ENCODE measurements at regions not wholly inside any gene's neighbourhood (a gene's known extent, or its start where the extent isn't known, plus 50 kb on each side); places are given as distances from the start of the nearest gene placed in this dataset.

DNA sequence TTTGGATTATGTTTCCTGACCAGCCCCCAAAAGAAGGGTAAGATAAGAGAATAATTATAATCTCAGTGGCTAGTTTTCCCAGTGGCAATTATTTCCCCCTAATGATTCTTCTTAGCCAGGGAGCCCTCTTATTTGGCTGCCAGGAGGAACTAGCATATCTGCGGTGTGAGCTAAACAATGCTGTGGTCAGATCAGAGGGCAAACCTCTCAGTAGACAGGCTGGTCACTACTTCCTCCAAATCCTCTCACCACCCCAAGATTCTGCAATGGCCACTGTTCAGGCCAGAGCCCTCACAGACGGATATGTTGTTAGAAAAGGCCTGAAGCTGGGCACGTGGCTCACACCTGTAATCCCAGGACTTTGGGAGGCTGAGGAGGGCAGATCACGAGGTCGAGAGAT is 273.4 kb upstream of the SASH1 start:
- DNase-seq: no peak

DNA sequence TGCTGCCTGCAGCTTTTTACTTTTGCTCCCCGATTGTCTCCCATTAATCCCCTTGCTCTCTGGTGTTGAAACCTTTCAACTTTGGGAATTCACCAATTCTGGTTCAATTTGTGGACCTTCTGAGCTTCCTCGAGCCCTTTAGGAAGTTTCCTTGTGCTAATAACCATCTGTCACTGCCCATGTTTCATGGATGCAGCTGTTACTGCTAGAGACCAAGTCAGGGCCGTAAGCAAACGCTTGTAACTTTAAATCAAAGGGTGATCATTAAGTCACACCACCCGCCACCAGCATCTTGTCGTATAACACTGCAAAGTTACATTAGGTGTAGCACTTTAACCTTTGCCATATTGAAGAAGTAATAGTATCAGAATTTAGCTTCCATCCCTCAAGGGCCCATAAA is 268.3 kb upstream of the SASH1 start:
- no peak for DNase-seq

DNA sequence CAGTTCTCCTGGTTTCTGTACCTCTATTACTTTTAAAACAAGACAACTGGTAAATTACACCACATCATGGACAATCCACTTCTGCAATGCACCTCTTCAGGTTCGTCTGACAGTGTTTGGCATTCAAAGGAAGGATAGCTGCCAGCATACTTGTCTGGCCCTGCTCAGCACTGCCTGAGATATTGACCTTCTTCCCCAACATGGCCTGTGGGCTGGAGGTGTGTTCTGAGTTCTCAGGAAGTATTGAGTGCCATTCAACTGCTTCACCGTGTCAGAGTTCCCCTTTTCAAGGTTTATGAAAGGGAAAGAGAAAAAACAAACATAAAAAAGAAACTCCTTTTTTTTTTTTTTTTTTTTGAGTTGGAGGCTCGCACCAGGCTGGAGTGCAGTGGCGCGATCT is 267.9 kb upstream of the SASH1 start:
- DNase-seq: no peak

DNA sequence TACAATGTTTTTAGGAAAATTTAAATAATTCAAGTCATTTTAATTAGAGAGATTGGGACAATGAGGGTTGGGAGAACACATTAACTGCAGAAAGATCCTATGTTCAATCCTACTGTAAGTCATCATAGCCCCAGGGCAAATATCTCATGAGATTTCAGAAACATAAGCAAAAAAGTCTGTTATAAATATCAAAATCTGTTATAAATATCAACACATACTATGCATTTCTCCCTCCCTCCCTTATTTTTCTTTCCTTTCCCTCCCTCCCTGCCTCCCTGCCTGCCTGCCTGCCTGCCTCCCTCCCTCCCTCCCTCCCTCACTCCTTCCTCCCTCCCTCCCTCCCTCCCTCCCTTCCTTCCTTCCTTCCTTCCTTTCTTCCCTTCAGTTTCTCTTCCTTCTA is 267.3 kb upstream of the SASH1 start:
- DNase-seq: no peak

DNA sequence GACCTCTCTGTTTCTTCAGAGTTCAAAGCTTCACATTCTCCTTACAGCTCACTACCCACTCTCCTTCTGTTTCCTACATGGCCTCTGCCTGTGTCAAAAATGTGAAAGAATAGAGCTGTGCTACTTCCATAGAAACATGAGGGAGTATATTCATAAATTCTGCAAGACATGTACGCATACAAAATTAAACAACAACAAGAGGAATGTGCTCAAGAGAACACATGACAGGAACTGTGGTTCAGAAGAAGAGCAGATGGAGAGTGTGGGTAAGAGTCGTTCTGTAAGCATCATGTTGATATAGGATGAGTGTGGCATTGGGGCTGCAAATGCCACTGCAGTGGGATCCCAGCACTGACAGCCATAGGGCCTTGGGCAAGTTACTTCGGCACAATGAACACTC is 266.6 kb upstream of the SASH1 start:
- no peak for DNase-seq

DNA sequence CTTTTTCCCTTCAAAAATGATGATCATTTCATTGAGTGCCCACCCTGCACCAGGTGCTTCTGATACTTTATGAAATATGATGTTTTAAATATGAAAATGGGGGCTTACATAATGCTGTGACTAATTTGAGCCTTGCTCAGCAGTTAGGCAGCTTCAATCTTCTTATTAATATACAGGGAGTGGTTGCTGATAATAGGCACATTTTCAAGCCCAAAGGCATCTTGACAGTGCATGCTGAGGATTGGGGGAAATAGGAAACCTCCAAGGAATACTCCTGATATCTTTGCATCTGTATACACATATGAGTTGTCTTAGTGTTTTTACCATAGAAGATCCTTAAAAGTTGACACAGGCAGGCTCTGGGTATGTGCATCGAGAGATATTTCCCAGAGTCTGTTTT is 262.3 kb upstream of the SASH1 start:
- DNase-seq: no peak

DNA sequence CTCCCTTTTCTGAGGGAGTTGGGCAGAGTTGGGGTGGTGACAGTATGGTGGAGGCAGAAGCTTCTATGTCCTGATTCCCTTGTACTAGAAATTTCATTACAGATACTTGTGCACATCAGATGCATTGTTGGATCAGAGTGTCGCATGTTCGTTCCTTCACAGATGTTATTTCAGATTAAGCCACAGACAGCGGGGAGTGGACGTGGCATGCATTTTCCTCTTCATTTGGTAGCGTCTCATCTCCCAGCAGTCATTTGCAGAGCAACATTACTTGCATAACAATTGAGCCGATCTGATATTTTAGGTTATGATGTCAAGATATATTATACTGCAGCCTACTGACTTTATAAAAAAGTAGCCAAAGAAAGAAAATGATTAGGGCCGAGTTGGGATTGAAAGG is 261.6 kb upstream of the SASH1 start:
- DNase-seq: peak; percentile 35

DNA sequence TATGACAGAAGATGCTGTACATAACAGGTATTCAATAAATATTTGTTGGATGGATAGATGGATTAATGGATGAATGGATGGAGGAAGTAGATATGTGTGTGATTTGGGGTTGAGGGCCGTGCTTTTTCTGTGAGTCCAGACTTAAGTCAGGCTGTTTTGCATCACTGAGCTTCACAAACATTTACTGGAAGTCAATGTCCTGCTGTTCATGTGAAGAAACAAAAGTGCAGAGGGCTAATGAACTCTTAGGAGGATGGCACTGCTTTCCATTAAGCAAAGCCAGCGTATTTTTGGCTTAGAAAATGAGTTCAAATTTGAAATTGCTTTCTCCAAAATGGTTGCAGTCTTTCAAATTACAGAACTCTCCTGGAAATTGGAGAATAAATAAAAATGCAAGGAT is 260.6 kb upstream of the SASH1 start:
- no peak for DNase-seq

DNA sequence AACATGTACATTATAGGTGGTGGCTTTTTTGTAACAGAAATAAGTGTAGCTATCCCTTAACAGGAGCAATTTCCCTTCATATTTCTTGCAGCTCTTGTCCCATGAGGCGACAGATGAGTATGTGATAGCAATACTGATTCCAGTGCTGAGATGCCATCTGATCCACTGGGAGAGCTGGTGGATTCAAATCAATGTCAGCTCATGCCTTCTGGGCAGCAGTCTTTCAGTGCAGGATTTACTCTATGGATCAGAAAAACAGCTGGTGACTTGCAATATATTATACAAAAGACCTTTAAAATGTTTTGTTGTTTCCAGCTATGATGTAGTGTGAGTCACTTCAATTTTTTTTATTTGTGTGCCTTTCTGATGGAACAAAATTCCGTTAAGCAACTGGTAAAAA is 259.9 kb upstream of the SASH1 start:
- DNase-seq: peak; percentile 63

DNA sequence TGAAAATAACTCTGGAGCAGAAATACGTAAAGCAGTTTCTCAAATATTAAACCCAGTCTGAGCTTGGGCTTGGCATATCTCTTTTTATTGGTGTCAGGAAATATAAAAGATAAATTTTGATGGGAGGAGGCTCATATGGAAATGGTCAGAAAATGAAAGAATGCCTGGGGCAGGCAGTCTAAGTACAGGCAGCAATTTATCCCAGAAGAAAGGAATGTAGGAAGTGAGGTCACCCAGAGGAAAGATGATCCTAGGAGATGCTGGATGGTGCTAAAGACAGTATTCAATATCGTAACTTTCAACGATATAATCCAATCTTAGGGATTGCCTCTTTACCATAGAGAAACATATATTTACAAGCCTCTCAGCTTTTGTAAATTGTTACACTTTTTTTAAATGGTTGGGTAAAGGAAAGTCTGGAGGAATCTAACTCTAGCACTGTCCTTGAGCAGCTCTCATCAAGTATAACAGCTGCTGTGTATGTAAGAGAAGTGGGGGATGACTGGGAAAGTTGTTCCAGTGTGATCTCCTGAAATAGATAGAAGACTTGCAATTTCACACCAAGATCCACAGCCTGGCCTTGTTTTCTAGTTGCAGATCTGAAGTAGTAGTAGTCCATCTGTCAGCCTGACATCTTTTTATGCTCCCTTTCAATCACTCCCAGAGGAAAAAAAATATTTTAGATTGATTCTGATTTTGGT is 256.9 kb upstream of the SASH1 start:
- DNase-seq: no peak

DNA sequence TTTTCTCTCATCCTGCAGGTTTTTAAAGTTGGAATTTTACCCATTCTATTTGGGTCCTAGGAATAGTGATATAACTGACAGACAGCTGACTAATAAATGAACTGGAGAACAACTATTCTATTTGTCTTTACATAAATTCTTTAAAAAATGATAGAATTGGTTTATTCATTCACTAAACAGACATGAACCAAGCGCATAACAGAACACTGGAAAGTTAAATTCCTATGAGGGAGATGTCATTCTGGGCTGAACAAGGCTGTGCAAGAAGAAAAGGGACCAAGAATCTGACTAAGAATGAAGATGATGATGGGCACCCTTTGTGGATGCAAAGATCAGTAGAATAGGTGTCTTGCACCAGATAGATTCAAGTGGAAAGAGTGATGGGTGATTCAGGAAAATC is 256.3 kb upstream of the SASH1 start:
- no peak for DNase-seq

DNA sequence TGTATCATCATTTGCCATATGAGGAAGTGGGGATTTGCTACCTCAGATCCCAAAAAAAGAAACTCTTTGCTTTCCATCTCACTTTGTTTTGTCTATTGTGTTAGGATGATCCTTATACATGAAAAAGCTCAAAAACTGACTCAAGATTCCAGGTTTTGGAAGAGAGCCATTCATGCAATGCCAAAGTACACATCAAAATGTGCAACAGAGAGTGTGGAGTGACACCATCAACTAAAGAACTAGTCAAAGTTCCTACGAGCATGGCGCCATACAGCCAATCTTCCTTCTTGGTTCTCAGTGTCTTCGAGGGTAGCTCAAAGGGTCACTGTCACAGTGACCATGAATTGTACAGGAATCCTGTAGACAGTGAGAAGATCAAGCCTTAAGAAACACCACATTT is 255.8 kb upstream of the SASH1 start:
- no peak for DNase-seq

DNA sequence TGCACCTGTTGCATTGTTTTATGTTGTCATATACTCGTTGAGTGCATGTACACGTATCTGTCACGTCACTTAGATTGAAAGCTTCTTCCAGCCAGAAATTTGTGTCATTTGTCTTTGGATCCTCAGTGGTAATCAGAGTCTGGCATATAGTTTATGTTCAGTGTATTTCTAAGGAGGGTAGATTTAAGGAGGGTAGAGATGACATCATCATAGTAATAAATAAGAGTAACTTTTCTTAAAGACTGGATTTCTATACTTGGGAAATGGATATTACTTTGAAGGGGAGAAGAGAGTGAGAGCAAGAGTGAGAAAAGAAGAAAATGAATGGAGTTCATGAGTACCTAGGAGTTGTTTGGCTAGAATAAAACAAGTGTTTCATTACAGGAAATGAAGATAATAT is 255.0 kb upstream of the SASH1 start:
- no peak for DNase-seq

DNA sequence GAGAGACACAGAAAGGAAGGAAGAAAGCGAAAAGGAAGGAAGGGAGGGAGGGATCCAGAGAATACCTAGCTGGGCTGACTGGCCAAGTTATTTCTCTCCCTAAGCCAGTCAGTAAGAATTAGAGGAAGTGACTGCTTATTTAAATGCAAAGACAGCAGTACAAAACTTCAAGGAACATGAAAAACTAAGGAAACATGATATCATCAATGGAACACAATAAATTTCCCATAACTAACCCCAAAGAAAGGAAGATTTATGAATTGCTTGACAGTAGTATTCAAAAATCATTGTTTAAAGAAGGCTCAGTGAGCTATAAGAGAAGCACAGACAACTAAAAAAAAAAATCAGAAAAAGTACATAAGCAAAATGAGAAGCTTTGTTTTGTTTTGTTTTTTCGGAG is 252.3 kb upstream of the SASH1 start:
- no peak for DNase-seq

DNA sequence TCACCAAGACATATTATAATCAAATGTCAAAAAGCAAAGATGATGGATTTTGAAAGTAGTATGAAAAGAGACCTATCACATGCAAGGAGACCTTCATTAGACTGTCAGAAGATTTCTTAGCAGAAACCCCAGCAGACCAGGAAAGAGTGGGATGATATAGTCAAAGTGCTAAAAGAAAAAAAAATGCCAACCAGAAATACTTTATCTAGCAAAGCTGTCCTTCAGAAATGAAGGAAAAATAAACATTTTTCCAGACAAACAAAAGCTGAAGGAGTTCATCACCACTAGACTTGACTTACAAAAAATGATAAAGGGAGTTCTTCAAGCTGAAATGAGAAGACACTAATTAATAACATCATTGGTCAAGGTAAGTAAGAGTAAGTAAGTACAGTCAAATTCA is 251.2 kb upstream of the SASH1 start:
- no peak for DNase-seq

DNA sequence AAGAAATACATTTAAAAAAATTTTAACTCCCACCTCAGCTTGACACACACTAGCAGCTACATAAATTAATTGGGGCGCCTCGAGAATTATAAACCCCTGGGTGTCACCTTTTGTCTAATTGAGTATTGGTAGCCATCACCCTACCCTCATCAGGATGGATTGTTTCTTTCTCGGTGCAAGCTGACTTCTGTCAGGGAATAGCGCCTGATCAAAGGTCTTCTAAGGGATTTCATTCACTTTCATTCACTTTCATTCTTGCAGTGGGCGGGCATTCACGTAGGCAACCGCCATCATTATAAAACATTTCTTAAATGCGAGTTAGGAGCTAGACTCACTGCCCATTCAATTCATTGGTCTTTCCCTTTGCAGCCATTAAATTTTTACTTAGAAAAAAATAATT is 239.2 kb upstream of the SASH1 start:
- DNase-seq: no peak

DNA sequence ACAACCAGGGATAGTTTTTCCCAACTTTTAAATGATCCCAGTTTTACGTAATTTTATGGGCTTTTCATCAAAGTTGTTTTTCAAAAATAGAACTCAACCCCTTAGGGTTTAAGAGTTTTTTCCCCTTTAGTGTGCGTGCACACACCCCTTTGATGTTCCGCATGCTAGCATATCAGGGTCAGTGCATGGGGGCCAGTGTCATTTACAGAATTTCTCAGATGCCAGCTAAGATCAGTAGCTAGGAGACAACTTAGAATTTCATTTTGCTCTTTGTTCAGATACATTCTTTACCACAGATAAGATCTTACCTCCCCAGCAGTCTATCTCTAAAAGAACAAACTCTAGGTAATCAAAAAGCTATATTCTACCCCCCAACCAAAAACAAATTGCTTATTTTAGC is 238.5 kb upstream of the SASH1 start:
- no peak for DNase-seq

DNA sequence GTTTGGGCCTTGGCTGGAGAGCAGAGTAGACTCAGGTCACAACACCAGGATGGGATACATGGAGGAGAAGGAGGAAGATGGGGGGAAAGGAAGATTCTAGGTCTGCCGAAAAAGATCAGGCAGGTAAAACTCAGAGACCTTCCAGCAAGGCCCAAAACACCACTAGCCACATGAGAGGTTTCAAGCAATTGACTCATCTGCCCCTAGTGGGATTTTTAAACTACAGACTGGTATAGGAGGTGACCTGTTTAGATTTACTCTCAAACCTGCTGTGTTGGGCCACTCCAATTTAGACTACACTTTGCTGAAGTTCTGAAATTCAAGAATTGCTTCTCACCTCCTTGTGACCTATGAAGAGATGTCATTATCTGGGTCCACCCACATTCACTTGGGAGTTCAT is 236.9 kb upstream of the SASH1 start:
- no peak for DNase-seq

DNA sequence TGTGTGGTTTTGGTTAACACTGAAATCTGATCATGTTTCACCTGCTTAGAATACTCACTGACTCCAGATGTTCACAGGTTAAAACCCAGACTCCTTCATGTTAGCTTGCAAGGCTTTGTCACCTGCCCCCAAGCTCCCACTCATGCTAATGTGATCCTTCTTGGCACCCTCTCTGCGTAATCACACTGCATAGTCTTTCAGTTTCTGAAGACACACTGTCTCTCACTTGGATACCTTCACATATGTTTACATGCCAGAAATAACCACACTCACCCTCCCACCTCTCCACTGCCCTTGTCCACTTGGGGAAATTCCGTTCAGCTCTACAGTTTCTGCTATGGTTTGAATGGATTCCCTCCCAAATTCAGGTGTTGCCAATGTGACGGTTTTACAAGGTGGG is 234.7 kb upstream of the SASH1 start:
- no peak for DNase-seq

DNA sequence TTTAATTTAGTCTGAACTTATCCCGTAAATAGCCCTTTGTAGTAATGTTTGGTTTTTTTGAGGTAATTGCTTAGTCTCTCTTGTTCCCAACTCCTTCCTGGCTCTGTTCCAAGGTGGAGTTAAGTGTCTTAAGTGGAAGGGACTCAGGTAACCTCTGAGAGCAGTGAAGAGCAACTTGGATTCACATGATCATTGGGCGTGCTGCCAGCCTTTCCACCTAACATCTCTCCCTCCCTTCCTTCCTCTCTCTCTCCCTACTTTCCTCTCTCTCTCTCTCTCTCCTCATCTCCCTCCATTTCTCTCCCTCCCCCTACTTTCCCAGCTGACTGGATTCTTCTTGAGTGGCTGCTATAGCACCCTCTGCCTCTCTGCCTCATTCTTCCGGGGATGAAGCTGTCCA is 232.9 kb upstream of the SASH1 start:
- peak; percentile 21 for DNase-seq

DNA sequence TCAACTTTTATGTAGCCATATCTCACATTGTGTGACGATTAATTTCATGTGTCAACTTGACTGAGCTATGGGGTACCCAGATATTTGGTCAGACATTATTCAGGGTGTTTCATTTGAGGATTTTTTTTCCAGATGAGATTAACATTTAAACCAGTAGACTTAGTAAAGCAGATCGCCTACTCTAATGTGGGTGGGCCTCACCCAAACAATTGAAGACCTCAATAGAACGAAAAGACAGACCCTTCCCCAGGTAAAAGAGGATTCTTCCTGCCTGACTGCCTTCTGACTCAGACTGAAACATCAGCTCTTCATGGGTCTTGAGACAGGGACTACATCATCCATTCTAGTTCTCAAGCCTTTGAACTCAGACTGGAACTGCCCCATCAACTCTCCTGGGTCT is 231.7 kb upstream of the SASH1 start:
- DNase-seq: no peak

DNA sequence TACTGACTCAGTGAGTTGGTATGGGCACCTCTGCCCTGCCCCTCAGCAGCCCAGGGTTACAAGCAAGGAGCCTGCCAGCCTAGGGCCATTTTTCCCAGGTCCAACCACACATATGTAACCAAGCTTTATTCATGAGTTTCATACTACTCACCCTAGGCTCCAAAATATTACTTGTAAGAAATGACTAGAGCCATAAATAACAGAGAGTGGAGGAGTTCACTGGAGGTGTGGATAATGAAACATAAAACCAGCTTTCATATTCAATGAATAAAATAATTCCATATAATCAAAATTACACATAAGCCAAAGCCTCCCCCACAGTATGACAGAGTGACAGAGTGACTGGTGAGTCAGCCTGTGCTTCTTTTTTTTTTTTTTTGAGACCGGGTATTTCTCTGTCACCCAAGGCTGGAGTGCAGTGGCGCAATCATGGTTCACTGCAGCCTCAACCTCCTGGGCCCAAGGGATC is 229.8 kb upstream of the SASH1 start:
- DNase-seq: no peak

DNA sequence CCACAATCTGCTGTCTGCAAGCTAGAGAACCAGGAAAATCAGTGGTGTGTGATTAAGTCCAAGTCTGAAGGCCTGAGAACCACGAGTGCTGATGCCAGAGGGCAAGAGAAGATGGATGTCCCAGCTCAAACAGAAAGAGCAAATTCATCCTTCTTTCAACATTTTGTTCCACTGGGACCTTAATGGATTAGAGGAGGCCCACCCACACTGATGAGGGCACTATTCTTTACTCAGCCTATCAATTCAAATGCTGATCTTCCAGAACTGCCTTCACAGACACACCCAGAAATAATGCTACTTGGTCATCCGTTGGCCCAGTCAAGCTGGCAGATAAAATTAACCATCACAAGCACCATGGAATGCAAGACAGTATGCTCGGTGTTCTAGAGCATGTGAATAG is 226.6 kb upstream of the SASH1 start:
- no peak for DNase-seq

DNA sequence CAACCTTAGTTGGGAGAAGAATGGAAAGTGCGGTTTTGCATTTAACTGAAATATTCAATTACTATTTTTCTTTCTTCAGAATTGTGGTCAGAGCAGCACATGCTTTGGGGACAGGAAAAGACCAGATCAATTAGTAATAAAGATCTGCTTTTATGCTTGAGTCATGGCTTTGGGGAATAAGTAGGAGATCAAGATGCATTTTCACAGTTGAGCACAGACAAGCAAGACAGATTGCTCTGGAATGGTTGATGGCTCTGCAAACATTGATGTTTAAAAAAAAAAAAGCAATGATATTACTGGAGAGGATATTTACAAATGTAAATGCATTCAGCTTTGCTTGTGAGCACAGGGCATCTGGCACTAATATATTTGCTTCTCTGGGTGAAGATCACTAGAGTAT is 224.4 kb upstream of the SASH1 start:
- DNase-seq: peak; percentile 27

DNA sequence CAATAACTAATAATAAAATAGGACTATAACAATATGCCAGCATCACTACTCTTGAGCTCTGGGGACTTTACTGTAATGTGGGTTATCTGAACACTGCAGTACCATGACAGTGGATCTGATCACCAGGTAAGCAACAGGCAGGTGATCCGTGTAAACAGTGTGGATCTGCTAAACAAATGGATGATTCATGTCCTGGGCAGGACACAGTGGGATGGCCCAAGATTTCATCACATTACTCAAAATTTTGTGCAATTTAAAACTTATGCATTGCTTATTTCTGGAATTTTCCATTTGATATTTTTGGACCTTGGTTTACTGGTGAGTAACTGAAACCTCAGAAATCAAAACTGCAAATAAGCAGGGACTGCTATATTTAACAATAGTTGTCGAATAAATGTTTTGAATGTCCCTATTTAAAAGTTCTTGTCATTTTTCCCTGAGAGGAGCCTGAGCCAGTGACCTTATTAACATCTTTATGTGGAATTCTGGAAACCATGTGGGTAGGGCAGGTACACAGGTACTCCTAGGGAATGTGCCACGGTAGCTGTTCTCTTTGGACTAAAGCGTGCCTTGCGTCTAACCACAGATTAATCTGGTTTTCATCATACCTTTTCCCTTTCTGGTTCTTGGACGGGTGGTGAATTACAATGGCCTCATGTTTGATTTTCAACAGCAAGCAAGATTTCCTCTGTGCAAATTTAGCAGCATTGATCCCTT is 214.5 kb upstream of the SASH1 start:
- DNase-seq: no peak

All from eye (tissue), 1 donor.